ENCODE measurements at regions not wholly inside any gene's neighbourhood (a gene's known extent, or its start where the extent isn't known, plus 50 kb on each side); places are given as distances from the start of the nearest gene placed in this dataset.

- DNase-seq (ENCODE audit: low read depth) = no peak
- H3K4me3 ChIP-seq (ENCODE audit: low read depth, low read length) = no peak overlapping the region
- no peak for TF ChIP-seq CTCF (IDR thresholded peaks at IDR 0.05; ENCODE audit: insufficient read depth, low read depth, low read length)
Measured at GRCh38 chr16:51298800-51299199, 147.7 kb upstream of the SALL1 start.

GRCh38 chr16:51290442-51291285 is 139.6 kb upstream of the SALL1 start:
- DNase-seq (ENCODE audit: low read depth) = no peak
- TF ChIP-seq CTCF (IDR thresholded peaks at IDR 0.05; ENCODE audit: insufficient read depth, low read depth, low read length) = no peak
- H3K4me3 ChIP-seq (ENCODE audit: low read depth, low read length) = no peak overlapping the region

- no peak overlapping the region for H3K4me3 ChIP-seq (ENCODE audit: low read depth, low read length)
- no peak for TF ChIP-seq CTCF (IDR thresholded peaks at IDR 0.05; ENCODE audit: insufficient read depth, low read depth, low read length)
- DNase-seq (ENCODE audit: low read depth) = no peak
Measured at GRCh38 chr16:51289336-51289735, 138.3 kb upstream of the SALL1 start.

GRCh38 chr16:51287121-51287755 is 136.2 kb upstream of the SALL1 start:
- no peak for TF ChIP-seq CTCF (IDR thresholded peaks at IDR 0.05; ENCODE audit: insufficient read depth, low read depth, low read length)
- no peak for DNase-seq (ENCODE audit: low read depth)
- no peak overlapping the region for H3K4me3 ChIP-seq (ENCODE audit: low read depth, low read length)

- DNase-seq (ENCODE audit: low read depth) = no peak
- no peak overlapping the region for H3K4me3 ChIP-seq (ENCODE audit: low read depth, low read length)
- no peak for TF ChIP-seq CTCF (IDR thresholded peaks at IDR 0.05; ENCODE audit: insufficient read depth, low read depth, low read length)
Measured at GRCh38 chr16:51286272-51286671, 135.2 kb upstream of the SALL1 start.

GRCh38 chr16:51276336-51276735 is 125.3 kb upstream of the SALL1 start:
- no peak for TF ChIP-seq CTCF (IDR thresholded peaks at IDR 0.05; ENCODE audit: insufficient read depth, low read depth, low read length)
- no peak overlapping the region for H3K4me3 ChIP-seq (ENCODE audit: low read depth, low read length)
- DNase-seq (ENCODE audit: low read depth) = peak; percentile 6
